HEK293 (cell line): ENCODE measurements at regions not wholly inside any gene's neighbourhood (a gene's known extent, or its start where the extent isn't known, plus 50 kb on each side); places are given as distances from the start of the nearest gene placed in this dataset.

Source experiments
- CTCF ChIA-PET: fragments of 350-600 bp; formaldehyde crosslinking; extraction: SDS; loops from one replicate; lab custom pipeline; 2021; ENCODE audit warnings: antibody characterized with exemption; lab: Yijun Ruan, JAX
- POLR2A ChIA-PET: fragments of 300-600 bp; formaldehyde crosslinking; extraction: SDS; loops from one replicate; lab custom pipeline; 2020; ENCODE audit warnings: antibody characterized with exemption, inconsistent platforms; lab: Yijun Ruan, JAX
- H3K27ac ChIP-seq: fragments of 200-500 bp; sonication (Bioruptor generic); 2 replicates; pipeline ENCODE4 v1.5.1; 2014; ENCODE audit warnings: low read depth, low read length, control low read depth, inconsistent platforms; ENCODE audit errors: extremely low read depth
- H3K36me3 ChIP-seq, 2 experiments: fragments of 200-500 bp in 1 of 2; sonication (Bioruptor generic) in 1 of 2; 1 replicate in 1 of 2; 2 replicates in 1 of 2; pipeline ENCODE4 v1.5.1; 2014 to 2017; ENCODE audit warnings: inconsistent platforms in 2 of 2, low read length in 2 of 2; ENCODE audit not compliant: control insufficient read depth in 2 of 2, insufficient read depth in 1 of 2
- H3K4me1 ChIP-seq: fragments of 200-500 bp; sonication (Bioruptor generic); 2 replicates; pipeline ENCODE4 v1.5.1; 2014; ENCODE audit warnings: mild to moderate bottlenecking, low read length, inconsistent platforms; ENCODE audit not compliant: control insufficient read depth, insufficient read depth
- H3K4me3 ChIP-seq: 2 replicates; pipeline ENCODE4 v1.5.1; 2011; ENCODE audit warnings: low read depth, mild to moderate bottlenecking, control low read depth, low read length, moderate library complexity
- H3K9me3 ChIP-seq: fragments of 200-500 bp; sonication (Bioruptor generic); 2 replicates; pipeline ENCODE4 v1.5.1; 2014; ENCODE audit warnings: low read depth, low read length, inconsistent platforms; ENCODE audit not compliant: control insufficient read depth, insufficient read depth
- AEBP2 ChIP-seq: fragments of 450-650 bp; formaldehyde crosslinking; IDR thresholded peaks from 2 replicates; pipeline ENCODE4 v1.5.1; 2016; ENCODE audit warnings: missing biosample characterization, missing genetic modification characterization, borderline replicate concordance
- ATF2 ChIP-seq: fragments of 450-650 bp; formaldehyde crosslinking; IDR thresholded peaks from 2 replicates; pipeline ENCODE4 v1.5.1; 2016; ENCODE audit warnings: missing biosample characterization, missing genetic modification characterization, low read depth
- EGR2 ChIP-seq: fragments of 450-650 bp; formaldehyde crosslinking; IDR thresholded peaks from 2 replicates; pipeline ENCODE4 v1.5.1; 2016; ENCODE audit warnings: low read depth, missing biosample characterization, missing genetic modification characterization
- GLI2 ChIP-seq: fragments of 450-650 bp; formaldehyde crosslinking; IDR thresholded peaks from 2 replicates; pipeline ENCODE4; 2017; ENCODE audit warnings: missing biosample characterization, missing genetic modification characterization, low read depth, borderline replicate concordance
- KLF16 ChIP-seq: fragments of 450-650 bp; formaldehyde crosslinking; IDR thresholded peaks from 2 replicates; pipeline ENCODE4 v1.5.1; 2017; ENCODE audit warnings: missing biosample characterization, missing genetic modification characterization
- RBAK ChIP-seq: fragments of 450-650 bp; formaldehyde crosslinking; IDR thresholded peaks from 2 replicates; pipeline ENCODE4 v1.5.1; 2016; ENCODE audit warnings: missing biosample characterization, missing genetic modification characterization
- SCRT2 ChIP-seq: fragments of 450-650 bp; formaldehyde crosslinking; IDR thresholded peaks from 2 replicates; pipeline ENCODE4 v1.5.1; 2016; ENCODE audit warnings: missing biosample characterization, missing genetic modification characterization
- SP2 ChIP-seq: fragments of 450-650 bp; formaldehyde crosslinking; IDR thresholded peaks from 2 replicates; pipeline ENCODE4 v1.5.1; 2016; ENCODE audit warnings: missing biosample characterization, missing genetic modification characterization
- SP7 ChIP-seq: fragments of 450-650 bp; formaldehyde crosslinking; IDR thresholded peaks from 2 replicates; pipeline ENCODE4 v1.5.1; 2016; ENCODE audit warnings: missing biosample characterization, missing genetic modification characterization
- TSHZ1 ChIP-seq: fragments of 450-650 bp; formaldehyde crosslinking; IDR thresholded peaks from 2 replicates; pipeline ENCODE4 v1.5.1; 2016; ENCODE audit warnings: missing biosample characterization, missing genetic modification characterization, borderline replicate concordance
- ZBTB1 ChIP-seq: fragments of 450-650 bp; formaldehyde crosslinking; IDR thresholded peaks from 2 replicates; pipeline ENCODE4 v1.5.1; 2016; ENCODE audit warnings: missing biosample characterization, missing genetic modification characterization
- ZNF211 ChIP-seq: fragments of 450-650 bp; formaldehyde crosslinking; IDR thresholded peaks from 2 replicates; pipeline ENCODE4 v1.5.1; 2016; ENCODE audit warnings: low read depth, missing biosample characterization, missing genetic modification characterization
- ZNF24 ChIP-seq: fragments of 450-650 bp; formaldehyde crosslinking; IDR thresholded peaks from 2 replicates; pipeline ENCODE4 v1.5.1; 2016; ENCODE audit warnings: missing biosample characterization, missing genetic modification characterization
- ZNF248 ChIP-seq: fragments of 450-650 bp; formaldehyde crosslinking; IDR thresholded peaks from 2 replicates; pipeline ENCODE4 v1.5.1; 2017; ENCODE audit warnings: missing biosample characterization, missing genetic modification characterization
- ZNF335 ChIP-seq: fragments of 450-650 bp; formaldehyde crosslinking; conservative IDR thresholded peaks from 2 replicates; pipeline ENCODE4 v1.5.1; 2016; ENCODE audit warnings: missing biosample characterization, missing genetic modification characterization
- ZNF549 ChIP-seq: fragments of 450-650 bp; IDR thresholded peaks from 2 replicates; pipeline ENCODE4 v1.5.1; 2018; ENCODE audit warnings: missing biosample characterization, missing genetic modification characterization, mild to moderate bottlenecking, inconsistent platforms, moderate library complexity
- ZNF596 ChIP-seq: fragments of 450-650 bp; IDR thresholded peaks from 2 replicates; pipeline ENCODE4 v1.5.0; 2018; ENCODE audit warnings: missing biosample characterization, mild to moderate bottlenecking, missing genetic modification characterization, moderate library complexity
- ZNF654 ChIP-seq: fragments of 450-650 bp; formaldehyde crosslinking; IDR thresholded peaks from 2 replicates; pipeline ENCODE4 v1.5.1; 2016; ENCODE audit warnings: low read depth, missing biosample characterization, missing genetic modification characterization
- ZNF660 ChIP-seq: fragments of 450-650 bp; IDR thresholded peaks from 2 replicates; pipeline ENCODE4 v1.5.1; 2018; ENCODE audit warnings: missing biosample characterization, mild to moderate bottlenecking, missing genetic modification characterization
- ZNF692 ChIP-seq: fragments of 450-650 bp; formaldehyde crosslinking; IDR thresholded peaks from 2 replicates; pipeline ENCODE4 v1.5.1; 2016; ENCODE audit warnings: missing biosample characterization, missing genetic modification characterization
- ZXDB ChIP-seq: fragments of 450-650 bp; formaldehyde crosslinking; IDR thresholded peaks from 2 replicates; pipeline ENCODE4 v1.5.1; 2016; ENCODE audit warnings: missing biosample characterization, missing genetic modification characterization

- H3K4me3 ChIP-seq, result no peak overlapping the region
- H3K36me3 ChIP-seq, result no peaks in the 10 kb centered on the region
- H3K9me3 ChIP-seq, result no peaks in the 10 kb centered on the region
- no peak for TF ChIP-seq RBAK (tag by site-specific recombination)
- no peak for TF ChIP-seq ZNF335 (tag by site-specific recombination)
- TF ChIP-seq ATF2 (tag by site-specific recombination), result no peak
- no peak for TF ChIP-seq ZNF24 (tag by site-specific recombination)
- no peak for TF ChIP-seq ZBTB1 (tag by site-specific recombination)
- TF ChIP-seq SCRT2, result no peak
- no peak for TF ChIP-seq KLF16 (tag by site-specific recombination)
- no peak for TF ChIP-seq ZNF211 (tag by site-specific recombination)
- TF ChIP-seq TSHZ1 (tag by site-specific recombination), result no peak
- no peak for TF ChIP-seq ZNF549 (tag by site-specific recombination)
- TF ChIP-seq ZXDB (tag by site-specific recombination), result no peak
- no peak for TF ChIP-seq EGR2 (tag by site-specific recombination)
- TF ChIP-seq ZNF248 (tag by site-specific recombination), result no peak
- TF ChIP-seq GLI2 (tag by site-specific recombination), result no peak
- TF ChIP-seq ZNF660 (tag by site-specific recombination), result no peak
- no peak for TF ChIP-seq ZNF654 (tag by site-specific recombination)
- TF ChIP-seq SP2 (tag by site-specific recombination), result no peak
- TF ChIP-seq ZNF596 (tag by site-specific recombination), result no peak
- ChIA-PET POLR2A (interaction anchor here (0.6 kb wide), 1 partner anchor 264 kb away, joined by 6 read pairs; no protein-coding TSS in a partner anchor), CTCF (interaction anchor here (0.7 to 1.4 kb wide), 2 partner anchors 10 to 12 kb away, joined by 3 read pairs; no protein-coding TSS in a partner anchor)
- no peaks in the 10 kb centered on the region for H3K4me1 ChIP-seq
- H3K27ac ChIP-seq, result no peak overlapping the region
Observed at GRCh38 chr6:106757722-106758467, 128.5 kb downstream of the QRSL1 start.

- POLR2A ChIA-PET, result interaction anchor here (0.6 kb wide), 1 partner anchor 263 kb away, joined by 6 read pairs; no protein-coding TSS in a partner anchor
- CTCF ChIA-PET, result interaction anchor here (0.7 to 1.4 kb wide), 2 partner anchors 10 to 13 kb away, joined by 3 read pairs; no protein-coding TSS in a partner anchor
- TF ChIP-seq ZNF692 (tag by site-specific recombination) (no peak), AEBP2 (no peak), SP7 (tag by site-specific recombination) (peak; percentile 82)
- H3K4me1 ChIP-seq, result no peaks in the 10 kb centered on the region
- no peaks in the 10 kb centered on the region for H3K36me3 ChIP-seq
- H3K27ac ChIP-seq, result no peak overlapping the region
- H3K9me3 ChIP-seq, result no peaks in the 10 kb centered on the region
- no peak overlapping the region for H3K4me3 ChIP-seq
Observed at GRCh38 chr6:106757267-106757666, 127.9 kb downstream of the QRSL1 start.
